ENCODE measurements at regions not wholly inside any gene's neighbourhood (a gene's known extent, or its start where the extent isn't known, plus 50 kb on each side); places are given as distances from the start of the nearest gene placed in this dataset.

DNA sequence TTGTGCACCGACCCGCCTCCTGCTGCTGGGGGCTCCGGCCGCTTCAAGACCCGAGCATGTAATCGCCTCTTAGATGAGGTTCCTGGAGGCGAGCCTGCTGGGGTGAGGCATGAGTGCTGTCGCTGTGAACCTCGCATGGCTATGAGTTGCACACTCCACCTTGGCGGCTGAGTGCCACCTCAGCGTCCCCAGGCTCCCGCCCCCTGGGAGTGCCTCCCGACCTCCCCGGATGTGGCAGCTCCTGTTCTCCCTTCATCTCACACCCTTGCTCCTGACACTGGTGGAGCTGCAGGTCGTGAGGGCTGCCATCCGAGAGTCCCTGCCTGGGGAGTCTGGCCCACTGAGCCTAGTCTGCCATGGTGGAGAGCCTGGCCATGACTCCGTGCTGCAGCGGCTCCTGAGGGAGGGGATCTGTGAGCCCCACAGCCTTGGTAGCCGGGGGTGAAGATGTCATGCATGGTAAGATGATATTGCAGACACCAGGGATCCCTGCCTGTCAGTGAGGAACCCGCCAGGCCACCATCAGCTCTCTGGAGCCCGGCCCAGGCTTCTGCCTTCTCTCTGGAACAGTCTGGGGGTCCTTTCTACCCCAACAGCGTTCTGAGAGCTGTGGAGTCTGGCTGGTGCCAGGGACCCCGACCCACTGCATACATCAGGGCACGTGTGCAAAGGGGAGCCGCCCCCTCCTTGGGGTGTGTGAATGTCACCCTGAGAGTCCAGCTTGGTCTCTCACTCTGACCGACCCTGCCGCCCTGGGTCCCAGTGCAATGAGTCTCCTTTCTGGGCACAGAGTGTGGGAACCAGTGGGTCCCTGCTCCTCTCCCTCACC lies 61.6 kb upstream of the HS6ST1 start:
- DNase-seq, result no peak

DNA sequence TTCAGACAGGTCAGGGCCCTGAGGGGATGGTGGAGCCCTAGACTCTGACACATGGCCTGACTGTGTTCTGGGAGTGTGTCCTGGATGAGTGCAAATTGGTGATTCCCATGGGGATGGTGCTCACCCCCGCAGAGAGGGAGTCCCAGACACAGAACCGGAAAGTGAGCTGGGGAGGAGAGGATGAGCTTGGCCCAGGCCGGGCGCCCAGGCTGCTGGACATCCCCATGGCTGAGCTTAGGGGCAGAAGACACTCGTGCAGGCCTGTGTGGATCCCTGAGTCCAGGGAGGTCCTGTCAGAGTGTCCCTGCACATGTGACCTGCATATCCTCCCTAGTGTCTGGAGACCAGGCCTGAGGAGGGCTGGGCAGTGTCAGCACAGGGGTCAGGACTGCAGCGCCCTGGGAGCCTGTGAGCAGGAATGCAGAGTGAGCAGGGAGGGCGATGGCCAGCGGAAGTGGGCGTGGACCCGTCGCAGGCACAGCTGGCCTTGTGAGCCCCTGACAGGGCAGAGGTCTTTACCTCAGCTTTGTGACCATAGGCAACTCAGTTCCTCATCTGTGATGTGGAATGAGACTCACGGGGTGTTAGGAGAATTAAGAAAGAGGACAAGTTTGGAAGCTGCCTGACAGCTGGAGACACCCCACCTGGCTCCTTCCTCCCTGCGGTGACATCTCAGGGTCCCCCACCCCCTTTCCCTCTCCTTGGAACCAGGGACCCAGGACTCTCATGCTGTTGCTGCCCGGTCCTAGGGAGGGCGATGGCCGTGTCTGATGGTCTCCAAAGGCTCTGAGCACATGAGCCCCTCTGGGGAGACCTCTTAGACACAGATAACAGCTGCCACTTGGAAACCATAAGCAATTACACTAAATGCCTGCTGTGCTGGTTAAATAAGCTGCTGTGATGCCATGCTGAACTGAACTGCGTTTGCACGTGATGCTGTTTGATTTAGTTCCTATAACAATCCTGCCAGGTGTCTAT lies 62.6 kb upstream of the HS6ST1 start:
- no peak for DNase-seq

DNA sequence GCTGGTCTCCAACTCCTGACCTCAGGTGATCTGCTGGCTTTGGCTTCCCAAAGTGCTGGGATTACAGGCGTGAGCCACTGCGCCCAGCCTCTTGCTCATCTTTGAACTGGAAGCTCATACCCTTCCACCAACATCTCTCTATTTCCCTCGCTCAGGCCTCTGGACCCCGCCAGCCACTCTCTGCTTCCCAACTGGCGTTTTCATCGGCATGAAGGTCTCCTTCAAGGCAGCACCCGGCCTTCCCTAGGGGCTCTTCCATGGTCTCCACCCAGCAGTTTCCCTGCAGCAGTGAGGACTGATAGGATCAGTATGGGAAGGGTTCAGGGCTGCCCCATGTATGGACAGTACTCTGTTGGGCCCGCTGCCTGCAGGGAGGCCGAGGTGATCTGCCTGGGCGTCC lies 65.8 kb upstream of the HS6ST1 start:
- no peak for DNase-seq

DNA sequence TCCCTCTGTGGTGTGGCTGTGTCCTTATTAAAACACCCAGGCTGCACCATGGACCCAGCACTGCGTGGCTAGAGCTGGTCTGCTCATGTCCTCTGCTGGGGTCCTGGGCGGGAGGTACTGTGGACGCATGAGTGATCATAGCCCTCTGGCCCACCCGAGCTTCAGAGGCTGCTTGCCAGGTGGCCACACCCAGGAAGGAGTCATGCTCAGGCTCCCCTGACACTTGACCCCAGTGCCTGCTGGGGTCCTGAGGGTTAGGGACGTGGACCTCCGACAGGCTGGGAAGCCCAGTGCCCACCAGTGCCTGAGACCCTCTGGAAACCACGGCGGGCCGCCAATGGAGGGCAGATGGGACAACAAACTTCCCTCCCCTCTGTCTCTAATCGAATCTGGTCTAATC lies 66.3 kb upstream of the HS6ST1 start:
- DNase-seq, result no peak

DNA sequence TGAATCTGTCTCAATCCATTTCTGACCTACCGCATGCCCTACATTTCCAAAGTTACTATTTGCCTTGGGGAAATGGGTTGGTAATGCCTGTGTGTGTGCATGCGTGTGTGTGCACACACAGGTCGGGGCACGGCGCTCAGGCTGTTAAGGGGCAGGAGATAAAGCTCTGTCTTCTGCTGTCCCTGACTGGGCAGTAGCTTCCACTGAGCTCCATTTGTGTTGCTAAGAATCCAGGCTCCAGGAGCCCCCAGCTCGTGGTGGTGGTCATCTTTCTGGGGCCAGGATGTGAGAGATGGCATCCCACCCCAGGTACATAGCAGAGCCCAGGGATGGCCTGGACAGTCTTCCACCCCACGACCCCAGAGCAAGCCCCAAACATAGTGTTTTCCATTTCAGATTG lies 66.7 kb upstream of the HS6ST1 start:
- no peak for DNase-seq

DNA sequence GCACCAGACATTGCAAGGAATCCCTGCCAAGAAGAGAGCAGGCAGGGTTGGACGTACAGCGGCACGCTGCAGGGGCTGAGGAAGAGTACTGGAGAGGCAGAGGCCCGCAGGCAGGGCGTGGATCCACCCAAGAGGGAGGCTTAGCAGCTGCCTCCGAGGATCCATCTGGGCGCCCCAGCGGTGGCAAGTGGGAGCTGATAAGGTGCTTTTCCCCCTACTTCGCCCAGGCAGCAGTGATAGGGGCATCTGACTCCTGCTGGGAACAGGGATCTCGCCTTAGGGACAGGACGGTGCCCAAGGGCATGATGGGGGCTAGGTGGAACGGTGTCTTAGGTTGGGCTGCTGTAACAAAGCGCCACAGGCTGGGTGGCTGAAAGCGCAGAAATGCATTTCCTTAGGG lies 67.4 kb upstream of the HS6ST1 start:
- DNase-seq, result no peak

DNA sequence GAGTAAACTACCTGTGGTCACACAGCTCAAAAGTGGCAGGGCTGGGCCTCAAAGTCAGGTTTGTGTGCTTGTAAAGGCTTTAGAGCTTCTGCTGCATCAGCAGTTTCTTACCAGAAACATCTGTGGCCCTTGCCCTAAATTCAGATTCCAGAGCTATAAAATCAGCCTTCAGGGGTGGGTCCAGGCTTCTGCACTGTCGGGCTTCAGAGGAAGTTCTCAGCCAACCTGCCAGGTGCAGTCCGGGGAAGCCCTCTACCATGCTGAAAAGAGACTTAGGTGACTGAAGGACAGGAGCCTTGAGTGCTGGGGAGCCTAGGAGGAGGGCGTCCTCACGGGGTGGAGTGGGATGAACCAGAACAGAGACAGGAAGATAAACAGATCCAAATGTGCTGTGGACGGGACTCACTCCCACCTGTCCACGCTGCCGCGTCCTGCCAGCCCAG lies 69.9 kb upstream of the HS6ST1 start:
- DNase-seq, result no peak

DNA sequence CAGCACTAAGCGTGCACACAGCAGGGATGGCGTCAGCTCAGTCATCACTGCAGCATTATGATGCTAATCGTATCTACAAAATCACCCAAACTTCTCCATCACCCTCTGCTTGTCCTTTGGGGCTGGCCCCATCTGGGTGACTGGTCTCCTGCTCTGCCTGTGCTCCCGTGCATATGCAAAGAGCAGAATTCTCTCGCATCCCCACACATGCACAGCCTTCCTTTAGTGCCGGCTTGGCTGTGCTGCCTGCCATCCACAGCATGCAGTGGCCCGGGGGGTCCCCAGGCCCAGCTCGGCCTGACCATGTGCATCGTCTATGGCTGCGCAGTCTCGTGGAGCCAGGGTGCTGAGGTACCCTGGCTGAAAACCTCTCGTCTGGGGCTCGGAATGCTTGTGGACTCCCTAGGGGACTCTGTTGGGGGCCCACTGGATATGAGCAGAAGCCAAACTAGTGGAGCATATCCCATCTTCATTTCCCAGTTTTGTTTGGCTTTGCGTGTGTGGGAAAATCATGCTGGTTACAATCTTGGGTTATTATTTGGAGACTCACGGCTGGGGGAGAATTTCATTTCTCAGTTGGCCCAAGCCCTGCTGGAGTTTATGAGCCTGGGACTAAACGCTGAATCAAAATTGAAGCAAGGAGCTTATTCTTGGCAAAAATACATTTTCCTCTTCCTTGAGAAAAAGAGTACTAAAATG lies 70.9 kb upstream of the HS6ST1 start:
- no peak for DNase-seq

DNA sequence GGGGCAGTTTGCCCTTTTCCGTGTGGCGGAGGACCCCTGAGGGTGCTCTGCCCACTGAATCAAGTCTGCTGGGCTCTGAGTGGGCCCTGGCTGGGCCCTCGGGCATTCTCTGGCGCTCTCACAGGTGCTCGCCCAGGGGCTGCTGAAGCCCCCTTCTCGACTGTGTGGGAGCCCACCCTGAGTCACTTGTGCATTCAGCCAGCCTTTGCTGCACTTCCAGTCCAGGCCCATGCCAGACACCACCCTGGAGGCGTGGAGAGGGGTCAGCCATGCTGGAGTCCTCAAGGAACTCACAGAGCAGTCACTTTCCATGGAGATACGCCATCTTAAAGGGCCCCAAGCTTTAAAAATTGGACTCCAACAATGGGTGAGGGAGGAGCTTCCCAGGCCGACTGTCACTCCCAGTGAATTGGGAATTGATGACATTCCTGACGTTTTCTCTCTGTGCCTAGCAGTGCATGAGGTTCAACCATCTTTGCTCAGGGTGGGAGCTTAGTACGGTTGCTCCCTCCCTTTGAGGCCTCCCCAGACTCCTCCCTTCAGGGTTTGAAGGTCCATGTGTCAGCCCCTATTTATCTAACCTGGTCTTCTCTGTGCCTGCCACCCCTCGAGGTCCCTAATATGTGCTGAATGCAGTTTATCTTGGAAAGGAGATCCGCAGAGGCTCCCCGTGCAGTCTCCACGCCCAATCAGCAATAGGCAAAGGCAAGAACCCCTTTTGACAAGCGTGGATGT lies 71.8 kb upstream of the HS6ST1 start:
- no peak for DNase-seq

DNA sequence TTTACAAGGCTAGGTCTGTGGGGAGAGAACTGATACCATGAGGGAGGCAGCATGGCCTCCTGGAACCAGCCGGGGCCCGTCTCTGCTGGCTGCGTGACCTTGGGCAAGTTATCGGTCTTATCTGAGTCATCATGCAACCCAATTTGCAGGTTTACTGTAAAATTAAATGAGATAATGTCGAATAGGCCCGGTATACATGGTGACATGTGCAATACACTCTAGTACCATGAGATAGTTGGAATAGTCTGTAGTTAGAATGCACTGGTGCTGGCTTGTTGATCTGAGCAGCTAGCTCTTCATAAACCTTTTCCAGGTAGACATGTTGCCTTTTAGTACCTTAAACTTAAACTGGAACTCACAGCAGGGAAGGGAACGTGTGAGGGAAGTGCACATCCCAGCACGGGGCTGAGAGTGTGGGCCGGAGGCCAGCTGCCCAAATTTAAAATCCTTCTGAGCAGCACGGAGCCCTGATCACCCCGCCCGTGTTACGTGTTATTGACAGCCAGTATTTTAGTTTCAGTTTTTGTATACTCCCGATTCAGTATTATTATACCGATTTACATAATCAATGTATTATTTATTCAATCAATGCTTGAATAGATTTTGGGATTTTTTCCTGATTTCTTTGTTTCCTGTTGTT lies 72.4 kb upstream of the HS6ST1 start:
- DNase-seq, result no peak

DNA sequence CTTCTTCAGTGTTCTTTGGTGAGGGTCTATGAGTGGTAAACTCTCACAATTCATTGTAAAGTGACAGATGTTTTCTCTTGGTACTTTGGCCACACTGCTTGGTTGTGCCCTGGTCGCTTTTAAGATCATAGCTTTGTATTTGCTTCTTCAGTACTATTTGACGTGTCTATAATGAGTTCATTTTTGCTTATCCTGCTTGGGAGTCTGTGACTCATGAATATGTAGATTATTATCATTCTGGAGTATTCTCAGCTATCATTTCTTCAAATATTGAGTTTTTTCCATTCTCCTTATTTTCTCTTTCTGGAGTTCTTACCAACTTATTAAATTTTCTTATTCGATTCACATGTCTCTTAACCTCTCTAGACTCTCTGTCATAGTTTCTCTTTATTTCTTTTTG lies 73.0 kb upstream of the HS6ST1 start:
- no peak for DNase-seq

DNA sequence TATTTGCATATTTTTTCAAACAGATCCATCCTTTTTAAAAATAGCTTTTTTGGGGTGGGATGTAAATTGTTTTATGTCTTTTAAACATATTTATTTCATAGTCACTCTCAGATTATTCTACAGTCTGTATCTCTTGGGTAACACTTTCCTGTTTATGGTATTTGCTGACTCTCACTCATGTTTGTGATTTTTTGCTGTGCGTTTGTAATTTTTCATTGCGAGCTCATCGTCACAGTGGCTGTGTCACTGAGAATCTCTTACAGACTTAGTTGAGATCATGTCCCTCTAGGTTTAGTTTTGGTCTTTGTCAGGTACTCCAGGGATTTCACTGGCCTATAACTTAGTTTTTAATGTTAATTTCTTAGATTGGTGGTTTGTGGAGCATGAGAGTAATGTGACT lies 73.5 kb upstream of the HS6ST1 start:
- no peak for DNase-seq

DNA sequence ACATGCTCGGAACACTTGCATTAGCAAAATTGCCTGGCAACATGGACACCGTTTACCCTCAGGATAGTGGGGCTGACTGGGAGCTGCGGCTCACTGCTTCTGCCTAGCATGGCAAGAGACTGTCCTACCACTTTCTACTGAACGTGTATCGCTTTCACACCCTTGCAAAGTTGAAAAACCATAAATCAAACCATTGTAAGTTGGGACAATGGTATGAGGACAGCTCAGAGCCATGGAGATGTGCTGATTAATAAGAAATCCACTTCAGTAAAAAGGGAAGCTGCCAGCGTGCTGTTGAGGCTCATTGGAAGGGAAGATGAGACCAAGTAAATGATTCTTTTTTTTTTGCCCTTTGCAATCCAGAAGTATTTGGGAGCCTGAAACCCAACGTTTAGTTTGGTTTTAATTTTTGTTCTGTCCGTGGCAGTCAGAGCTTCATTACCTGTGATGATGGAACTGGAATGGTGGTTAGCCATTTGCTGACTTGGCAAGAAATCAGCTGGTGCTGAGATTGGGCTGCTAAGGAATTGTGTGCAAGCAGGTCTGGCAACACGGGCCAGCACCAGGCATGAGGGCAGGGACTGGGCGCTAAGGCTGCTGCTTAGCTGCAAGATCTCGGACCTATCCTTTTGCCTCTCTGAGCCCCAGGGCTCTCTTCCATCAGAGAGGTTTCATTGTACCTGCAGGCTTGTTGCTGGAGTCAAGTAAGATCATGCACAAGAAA lies 75.5 kb upstream of the HS6ST1 start:
- no peak for DNase-seq

DNA sequence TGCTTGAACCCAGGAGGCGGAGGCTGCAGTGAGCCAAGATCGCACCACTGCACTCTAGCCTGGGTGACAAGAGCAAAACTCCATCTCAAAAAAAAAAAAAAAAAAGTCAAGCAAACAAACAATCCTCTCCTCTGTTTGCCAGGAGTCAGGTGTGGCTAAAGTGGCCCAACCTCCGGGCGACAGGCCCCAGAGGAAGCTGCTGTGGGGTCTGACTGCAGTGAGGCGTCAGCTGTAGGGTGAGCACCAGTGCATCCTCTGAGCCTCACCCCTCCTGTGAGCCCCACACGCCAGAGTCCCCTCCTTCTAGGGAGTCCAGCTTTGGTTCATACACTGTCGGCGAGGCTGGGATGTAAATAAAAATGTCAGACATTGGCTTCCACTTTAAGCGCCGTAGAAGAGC lies 76.5 kb upstream of the HS6ST1 start:
- no peak for DNase-seq

DNA sequence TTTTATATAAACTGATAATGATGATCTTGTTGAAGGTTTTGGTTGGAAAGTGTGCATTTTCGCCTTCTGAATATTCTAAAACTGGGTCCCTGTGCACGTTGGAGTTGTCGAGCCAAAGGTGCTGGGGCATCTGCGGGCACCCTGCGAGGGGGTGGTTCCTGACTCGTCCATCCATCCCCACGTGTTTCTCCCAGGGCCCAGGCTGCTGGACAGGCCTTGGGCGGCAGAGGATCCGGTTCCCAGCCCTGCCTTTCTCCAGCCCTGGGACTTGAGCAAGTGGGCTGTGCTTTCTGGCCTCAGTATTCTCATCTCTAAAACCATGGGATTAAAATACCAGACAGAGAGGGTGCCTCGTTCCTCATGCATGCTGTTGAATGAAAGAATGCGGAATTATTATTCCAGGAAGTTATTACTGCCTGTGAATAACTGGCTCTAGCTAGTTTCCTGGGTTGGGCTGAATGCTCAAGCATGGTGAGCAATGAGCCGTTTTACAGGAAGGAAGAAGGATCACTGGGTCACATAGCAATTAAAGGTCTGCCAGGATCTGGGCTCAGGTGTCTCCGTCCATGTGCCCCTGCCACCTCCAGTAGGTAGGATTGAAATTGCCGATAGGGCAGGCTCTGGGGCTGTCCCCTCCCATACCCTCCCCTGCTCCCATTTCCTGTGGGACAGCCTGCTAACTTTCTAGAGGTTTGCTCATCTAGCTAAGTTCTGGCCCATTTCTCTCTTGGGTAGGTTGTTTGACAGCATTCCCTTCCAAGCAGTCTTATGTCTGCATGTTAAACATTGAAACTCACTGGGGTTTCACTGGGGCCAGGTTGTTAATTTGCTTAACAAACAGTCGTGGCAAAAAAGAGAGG lies 77.2 kb upstream of the HS6ST1 start:
- DNase-seq, result no peak

DNA sequence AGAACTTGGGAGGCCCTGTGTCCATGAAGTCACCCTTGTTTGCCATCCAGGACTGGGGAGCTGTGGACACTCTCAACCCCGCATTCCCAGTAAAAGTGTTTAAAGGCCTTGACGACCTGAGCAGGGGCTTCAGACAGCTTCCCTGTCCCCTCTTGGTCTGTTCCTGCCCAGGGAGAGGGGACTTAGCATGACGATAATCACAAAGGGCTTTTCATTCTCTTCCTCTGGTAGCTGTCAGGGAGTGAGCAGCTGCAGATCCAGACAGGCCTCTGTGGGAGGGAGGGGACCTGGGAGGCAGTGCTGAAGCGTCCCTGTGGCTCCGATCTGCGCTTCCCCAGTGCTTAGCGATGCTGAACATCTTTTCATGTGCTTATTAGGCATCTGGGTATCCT lies 77.8 kb upstream of the HS6ST1 start:
- no peak for DNase-seq

DNA sequence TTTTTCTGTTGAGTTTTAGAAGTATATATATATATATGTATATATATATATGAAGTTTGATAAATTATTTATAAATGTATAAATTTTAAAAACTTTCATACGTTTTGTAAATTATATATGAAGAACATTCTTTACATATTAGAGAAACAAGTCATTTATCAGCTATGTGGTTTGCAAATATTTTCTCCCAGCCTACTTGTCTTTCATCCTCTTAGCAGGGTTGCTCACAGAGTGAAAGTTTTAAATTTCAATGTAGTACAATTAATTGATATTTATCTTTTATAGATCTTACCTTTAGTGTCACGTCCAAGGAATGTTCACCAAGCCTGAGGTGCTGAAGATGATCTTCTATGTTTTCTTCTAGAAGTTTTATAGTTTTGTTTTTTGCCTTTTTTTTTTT lies 78.3 kb upstream of the HS6ST1 start:
- no peak for DNase-seq

DNA sequence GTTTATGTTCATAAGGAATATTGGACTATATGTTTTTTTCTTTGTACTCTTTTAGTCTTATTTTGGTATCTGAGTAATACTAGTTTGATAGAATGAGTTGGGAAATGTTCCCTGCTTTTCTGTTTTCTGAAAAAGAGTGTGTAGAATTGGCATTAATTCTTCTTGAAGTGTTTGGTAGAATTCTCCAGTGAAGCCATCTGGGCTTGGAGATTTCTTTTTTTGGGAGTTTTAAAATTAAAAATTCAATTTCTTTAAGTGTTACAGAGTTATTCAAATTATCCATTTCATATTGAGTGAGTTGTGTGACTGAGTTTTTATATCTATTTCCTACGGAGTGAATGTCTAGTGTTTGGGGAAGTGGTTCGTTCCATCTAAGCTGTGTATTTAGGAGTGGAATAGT lies 80.6 kb upstream of the HS6ST1 start:
- DNase-seq, result no peak

DNA sequence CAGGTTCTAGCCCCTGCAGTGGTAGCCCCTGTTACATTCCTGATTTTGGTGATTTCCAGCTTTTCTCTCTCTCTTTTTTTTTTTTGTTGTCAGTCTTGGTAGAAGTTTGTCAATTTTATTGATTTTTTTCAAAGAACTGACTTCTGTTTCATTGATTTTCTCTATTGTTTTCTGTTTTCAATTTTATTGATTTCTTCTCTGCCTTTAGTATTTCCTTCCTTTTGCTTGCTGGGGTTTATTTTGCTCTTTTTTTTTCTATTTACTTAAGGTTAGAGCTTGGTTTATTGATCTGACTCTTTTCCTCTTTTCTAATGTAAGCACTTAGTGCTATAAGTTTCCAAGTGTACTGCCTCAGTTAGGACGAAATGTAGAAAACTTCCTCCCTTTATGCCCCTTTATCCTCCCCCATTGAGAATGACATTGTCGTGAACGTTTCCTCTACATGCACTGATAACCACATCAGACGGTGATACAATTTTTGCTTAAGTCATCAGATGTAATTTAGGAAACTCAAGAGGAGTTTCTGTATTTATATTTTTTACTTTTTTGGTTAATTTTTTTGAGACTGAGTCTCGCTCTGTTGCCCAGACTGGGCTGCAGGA lies 81.1 kb upstream of the HS6ST1 start:
- no peak for DNase-seq

DNA sequence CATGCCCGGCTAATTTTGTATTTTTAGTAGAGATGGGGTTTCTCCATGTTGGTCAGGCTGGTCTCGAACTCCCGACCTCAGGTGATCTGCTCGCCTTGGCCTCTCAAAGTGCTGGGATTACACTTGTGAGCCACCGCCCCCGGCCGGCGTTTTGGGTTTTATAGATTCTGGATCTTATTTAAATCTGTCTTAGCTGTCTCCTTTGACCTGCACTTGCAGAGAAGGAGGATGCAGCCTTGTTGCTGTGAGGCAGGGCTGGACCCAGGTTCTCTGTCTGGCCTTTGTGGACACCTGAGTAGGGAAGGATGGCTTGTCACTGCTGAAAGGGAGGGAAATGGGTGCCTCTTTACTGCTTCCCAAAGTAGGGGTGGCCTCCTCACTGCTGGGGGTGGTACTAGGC lies 83.0 kb upstream of the HS6ST1 start:
- no peak for DNase-seq
